ENCODE measurements at regions not wholly inside any gene's neighbourhood (a gene's known extent, or its start where the extent isn't known, plus 50 kb on each side); places are given as distances from the start of the nearest gene placed in this dataset.
"Not testable (repeated sequence)": the region's sequence is repeated elsewhere in the genome, so short reads cannot be mapped to it uniquely, and the experiment has no call there.

- not testable (repeated sequence) for TF ChIP-seq CTCF, POLR2A (IDR thresholded peaks at IDR 0.05)
Measured at GRCh38 chr16:21532996-21533395, 66.4 kb upstream of the METTL9 start.

All from Peyer's patch (tissue), 4 donors.